Lower leg skin (tissue), 3 donors: ENCODE measurements at regions not wholly inside any gene's neighbourhood (a gene's known extent, or its start where the extent isn't known, plus 50 kb on each side); places are given as distances from the start of the nearest gene placed in this dataset.

Experiments used
- POLR2A ChIP-seq, 2 donors: fragments of 450-650 bp; IDR thresholded peaks; one replicate each; pipeline ENCODE4 v1.6.1; 2016 to 2017; ENCODE audit warnings: antibody characterized with exemption in 2 of 2, mild to moderate bottlenecking in 1 of 2, moderate library complexity in 1 of 2
- TF ChIP-seq, protein P1 (sequence below), 3 donors: fragments of 450-650 bp; IDR thresholded peaks; one replicate each; pipeline ENCODE4 v1.5.1; 2016; ENCODE audit warnings: antibody characterized with exemption in 3 of 3, mild to moderate bottlenecking in 3 of 3, moderate library complexity in 2 of 3

- TF ChIP-seq, protein P1, sequence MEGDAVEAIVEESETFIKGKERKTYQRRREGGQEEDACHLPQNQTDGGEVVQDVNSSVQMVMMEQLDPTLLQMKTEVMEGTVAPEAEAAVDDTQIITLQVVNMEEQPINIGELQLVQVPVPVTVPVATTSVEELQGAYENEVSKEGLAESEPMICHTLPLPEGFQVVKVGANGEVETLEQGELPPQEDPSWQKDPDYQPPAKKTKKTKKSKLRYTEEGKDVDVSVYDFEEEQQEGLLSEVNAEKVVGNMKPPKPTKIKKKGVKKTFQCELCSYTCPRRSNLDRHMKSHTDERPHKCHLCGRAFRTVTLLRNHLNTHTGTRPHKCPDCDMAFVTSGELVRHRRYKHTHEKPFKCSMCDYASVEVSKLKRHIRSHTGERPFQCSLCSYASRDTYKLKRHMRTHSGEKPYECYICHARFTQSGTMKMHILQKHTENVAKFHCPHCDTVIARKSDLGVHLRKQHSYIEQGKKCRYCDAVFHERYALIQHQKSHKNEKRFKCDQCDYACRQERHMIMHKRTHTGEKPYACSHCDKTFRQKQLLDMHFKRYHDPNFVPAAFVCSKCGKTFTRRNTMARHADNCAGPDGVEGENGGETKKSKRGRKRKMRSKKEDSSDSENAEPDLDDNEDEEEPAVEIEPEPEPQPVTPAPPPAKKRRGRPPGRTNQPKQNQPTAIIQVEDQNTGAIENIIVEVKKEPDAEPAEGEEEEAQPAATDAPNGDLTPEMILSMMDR (IDR thresholded peaks at IDR 0.05): no peak
- TF ChIP-seq POLR2A (IDR thresholded peaks at IDR 0.05): no peak
These were observed 1192.0 kb downstream of the CDH12 start for GRCh38 chr5:21661184-21661583.
